HG02678 (cell line): ENCODE measurements at regions not wholly inside any gene's neighbourhood (a gene's known extent, or its start where the extent isn't known, plus 50 kb on each side); places are given as distances from the start of the nearest gene placed in this dataset.

Experiments
- ATAC-seq: cut with Tn5 transposase; IDR thresholded peaks from one replicate; pipeline ENCODE4 v1.9.1; 2021; ENCODE audit warnings: mild to moderate bottlenecking, moderate library complexity; ENCODE audit not compliant: unreplicated experiment

DNA sequence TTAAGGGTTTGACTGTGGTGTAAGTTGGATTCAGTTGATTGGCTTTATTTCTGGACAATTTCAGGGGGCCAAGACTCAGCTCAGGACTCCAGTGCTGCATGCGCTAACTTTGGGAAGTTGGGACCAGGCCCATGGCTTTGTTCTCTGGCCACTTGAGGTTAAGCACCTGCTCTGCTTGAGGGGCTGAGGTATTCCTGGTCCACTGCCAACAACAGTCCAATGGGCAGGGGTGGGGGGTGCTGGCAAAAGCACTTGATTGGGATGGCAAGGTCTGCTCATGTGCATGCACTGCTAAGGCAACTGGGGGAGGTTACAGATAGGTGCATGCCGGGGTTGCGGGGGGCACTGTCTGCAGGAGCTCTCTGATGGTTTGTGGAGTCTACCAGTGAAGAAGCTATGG, 52.6 kb upstream of the ASB17 start:
- no peak for ATAC-seq

DNA sequence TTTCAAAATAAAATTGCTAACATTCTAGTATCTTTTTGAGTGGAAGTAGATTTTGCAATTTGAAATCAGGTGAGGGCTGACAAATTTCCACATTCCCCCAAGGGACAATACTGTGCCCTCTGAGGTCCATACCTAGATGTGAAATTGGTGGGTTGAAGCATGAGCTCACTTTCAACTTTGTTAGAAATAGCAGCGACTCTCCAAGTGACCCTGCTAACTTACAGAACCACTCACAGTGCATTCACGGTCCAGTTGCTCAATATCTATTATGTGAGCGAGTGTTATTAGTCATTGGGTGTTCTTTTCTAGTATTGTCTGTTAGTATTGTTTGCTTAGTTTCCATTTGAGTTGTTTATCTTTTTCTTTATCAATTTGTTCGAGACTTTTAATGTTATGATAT, 53.6 kb upstream of the ASB17 start:
- ATAC-seq: peak; percentile 89

DNA sequence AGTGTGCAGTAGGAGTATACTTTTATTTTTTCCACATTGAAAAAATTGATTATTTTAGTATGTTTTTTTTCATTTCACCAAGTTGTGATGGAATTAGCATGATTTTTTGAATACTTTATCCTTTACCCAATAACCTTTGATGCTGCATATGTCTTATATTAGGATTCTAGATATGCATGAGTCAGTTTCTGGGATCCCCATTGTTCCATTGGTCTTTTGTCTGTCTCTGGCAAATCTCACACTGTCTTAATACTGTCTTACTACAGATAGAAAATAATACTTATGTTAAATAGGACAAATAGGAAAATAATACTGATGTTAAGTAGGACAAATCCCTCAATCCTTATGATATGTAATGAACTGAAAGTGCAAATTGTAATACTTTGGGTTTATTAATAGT, 54.3 kb upstream of the ASB17 start:
- ATAC-seq: no peak

DNA sequence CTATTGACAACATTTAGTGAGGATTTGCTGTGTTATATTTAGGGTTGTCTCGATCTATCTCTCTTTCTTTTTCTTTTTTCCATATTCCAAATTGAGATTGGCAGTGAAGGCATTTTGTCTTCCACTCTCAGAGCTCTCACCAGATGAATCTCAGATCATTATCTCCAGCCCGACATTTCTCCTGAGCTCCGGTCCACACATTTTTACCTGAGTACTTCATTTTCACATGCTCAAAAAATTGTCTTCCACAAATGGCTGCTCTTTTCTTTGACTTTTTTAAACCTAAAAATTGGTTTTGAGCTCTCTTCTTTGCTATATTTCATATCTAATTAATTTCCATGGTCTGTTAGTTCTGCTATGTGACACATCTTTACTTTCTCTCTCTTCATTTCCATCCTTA, 56.9 kb upstream of the ASB17 start:
- no peak for ATAC-seq

DNA sequence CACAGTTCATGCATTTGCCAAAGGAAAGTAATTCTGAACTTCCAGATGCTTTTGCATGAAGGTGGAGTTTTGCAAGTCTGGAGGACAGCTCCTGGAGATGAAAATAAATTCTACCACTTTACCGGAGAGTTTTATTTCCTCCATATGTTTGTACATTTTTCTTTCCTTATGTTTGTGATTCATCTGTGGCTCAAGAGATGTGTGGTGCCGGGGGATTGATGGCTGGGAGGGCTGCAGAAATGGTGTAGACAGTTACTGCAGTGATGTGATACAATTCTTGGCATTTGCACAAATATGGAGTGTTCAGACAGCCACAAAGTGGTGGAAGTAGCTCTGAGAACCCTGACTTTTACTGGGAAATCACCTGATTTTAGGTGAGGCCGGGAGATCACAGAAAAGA, 58.5 kb upstream of the ASB17 start:
- ATAC-seq: no peak

DNA sequence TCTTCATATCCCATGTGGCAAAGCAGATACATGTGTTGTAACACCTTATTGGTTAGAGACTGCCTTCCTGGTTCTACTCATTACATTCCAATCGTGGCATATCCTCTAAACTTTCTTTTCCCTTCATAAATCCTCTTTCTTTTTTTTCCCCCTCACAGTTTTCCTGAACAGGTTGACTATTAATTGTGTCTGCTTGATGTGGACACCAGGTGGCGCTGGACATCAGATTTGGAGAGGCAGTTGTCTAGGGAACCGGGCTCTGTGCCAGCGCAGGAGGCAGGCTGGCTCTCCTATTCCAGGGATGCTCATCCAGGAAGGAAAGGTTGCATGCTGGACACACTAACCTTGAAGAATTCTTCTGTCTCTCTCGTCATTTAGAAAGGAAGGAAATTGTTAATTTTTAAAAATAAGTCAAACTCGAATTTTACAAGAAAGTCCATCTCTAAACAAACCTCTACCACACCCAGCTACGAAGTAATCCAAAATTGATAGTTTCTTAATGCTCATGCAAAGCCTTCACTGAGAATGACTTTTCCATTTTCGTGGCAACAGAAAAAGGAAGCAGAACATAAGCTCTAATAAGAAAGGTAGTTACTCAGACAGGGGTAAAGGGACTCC, 59.4 kb upstream of the ASB17 start:
- ATAC-seq: peak; percentile 94

DNA sequence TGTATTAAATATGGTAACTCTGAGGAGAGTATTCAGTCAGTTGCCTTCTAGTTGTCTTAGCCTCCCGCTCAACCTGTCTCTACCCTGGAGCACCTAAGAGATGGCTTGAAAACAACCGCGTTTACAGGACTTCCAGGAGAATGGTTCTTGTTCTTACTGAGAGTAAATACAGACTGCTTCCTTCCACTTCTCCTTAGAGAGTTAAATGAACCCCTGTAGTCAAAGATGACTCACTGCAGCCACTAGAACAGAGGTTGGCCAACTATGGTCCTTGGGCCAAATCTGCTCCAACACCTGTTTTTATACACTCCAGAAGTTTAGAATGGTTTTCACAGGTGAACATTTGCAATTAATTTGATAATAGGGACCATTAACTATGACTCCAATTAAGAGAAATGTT, 60.1 kb upstream of the ASB17 start:
- no peak for ATAC-seq

DNA sequence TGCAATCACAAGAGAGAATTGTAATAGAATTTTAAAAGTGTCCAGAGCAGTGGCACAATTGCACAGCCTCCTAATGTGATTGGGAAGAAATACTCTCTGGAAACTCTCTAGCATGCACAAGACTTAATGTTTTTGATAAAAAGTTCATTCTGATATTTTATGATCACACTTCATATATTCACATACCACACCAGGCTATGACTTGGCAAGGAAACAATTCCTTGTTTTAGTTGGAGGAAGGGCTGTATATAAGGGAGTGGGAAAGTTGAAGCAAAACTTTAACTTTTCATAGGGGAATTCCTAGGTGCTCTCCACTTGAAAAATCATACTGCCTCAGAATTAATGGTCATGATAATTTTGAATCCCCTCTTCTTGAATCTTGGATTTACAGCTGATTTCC, 61.5 kb upstream of the ASB17 start:
- ATAC-seq: no peak

DNA sequence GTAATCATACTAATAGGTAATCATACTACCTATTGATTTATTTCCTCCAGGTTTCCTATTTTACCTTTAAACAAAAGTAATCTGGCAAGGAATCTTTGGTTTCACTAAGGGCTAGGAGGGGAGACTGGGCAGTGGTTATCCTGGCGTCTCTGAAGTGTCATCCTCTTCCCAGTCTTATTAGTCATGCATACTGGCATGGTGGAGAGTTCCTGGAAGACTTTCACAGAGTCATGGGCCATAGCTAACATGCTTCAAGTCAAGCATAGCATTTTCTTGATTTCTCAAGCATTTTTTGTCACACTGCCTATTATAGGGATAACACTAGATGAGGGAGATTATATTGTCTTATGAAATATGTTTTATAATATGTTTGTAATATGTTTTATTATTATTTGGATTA, 64.0 kb upstream of the ASB17 start:
- no peak for ATAC-seq

DNA sequence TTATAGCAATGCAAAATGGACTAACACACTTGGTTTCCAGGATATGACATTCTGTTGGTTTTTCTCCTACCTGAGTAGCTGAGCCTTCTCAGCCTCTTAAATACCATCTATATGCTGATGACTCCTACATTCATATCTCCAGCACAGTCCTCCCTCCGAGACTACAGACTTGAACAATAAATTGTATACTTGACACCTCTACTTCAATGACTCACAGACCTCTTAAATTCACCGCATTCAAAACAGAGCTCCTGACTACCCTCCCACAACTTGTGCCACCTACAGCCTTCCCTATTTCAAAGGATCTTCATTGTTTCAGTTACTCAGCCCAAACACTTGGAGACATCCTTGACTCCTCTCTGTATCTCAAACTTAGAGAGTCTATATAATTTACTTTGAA, 66.8 kb upstream of the ASB17 start:
- no peak for ATAC-seq

DNA sequence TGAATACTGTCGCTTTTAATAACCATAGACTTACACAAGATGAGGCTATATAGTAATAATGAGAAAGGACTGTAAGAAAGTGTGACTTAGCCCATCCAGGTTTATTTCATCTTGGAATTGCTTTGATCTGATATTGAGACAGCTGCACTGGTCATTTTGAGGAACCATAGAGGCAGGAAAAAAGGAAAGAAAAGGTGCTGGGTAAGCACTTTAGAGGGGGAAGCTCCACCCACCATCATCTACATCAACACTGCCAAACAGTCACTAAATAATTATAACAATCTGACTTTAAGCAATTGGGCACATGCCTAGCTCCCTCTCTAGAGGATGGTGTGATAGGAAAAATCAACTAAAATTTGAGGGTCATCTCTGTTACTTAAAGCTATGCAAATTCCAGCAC, 70.6 kb upstream of the ST6GALNAC3 start:
- no peak for ATAC-seq

DNA sequence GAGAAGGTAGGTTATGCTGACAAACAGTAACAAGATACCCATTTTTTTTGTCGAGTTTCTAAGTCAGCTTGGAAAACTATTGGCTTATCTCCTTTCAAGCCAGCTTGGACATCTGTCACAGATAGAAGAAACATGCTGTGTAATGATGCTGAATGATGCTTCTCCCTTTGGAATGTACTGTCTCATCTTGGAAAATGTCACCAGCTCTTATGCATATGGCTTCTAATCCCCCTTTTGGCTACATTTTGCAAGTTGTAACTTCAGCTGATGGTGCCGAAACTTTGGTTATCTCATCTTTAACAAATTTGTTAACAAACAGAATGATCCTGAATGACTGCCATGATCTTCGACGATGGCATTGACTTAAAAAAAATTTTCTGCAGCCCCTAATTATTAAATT, 68.8 kb upstream of the ST6GALNAC3 start:
- no peak for ATAC-seq

DNA sequence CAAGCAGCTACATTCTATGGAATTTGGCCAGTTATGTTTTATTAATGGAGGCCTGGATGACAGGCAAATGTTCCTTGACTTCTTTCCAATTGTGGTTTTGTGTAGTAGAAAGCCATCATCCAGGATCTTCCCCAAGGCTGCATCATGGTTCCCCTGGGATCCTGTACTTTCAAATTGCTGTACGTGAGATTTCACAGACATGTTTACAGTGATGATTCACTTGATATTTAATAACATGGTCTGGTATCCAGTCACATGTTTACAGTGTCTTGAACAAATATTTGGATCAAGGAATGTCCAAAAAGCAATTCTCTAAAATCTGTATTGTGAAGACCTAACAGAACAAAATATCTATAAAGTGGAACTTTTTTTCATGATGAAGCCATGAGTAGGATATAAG, 68.3 kb upstream of the ST6GALNAC3 start:
- no peak for ATAC-seq

DNA sequence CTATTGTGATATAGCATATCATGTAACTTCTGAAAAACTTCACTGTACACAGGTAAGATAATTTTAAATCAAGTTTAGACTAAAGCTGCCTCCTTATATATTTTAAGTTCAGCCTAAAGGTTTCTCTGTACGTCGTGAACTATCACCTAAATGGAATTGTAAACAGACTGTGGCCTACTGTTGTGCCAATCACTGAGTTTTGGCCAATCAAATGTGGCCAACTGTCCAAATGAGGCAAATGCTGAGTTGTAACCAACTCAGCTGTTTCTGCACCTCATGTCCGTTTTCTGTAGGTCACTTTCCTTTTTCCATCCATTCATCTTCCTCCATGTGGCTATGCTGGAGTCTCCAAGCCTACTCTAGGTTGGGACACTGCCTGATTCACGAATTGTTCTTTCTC, 63.7 kb upstream of the ST6GALNAC3 start:
- ATAC-seq: no peak

DNA sequence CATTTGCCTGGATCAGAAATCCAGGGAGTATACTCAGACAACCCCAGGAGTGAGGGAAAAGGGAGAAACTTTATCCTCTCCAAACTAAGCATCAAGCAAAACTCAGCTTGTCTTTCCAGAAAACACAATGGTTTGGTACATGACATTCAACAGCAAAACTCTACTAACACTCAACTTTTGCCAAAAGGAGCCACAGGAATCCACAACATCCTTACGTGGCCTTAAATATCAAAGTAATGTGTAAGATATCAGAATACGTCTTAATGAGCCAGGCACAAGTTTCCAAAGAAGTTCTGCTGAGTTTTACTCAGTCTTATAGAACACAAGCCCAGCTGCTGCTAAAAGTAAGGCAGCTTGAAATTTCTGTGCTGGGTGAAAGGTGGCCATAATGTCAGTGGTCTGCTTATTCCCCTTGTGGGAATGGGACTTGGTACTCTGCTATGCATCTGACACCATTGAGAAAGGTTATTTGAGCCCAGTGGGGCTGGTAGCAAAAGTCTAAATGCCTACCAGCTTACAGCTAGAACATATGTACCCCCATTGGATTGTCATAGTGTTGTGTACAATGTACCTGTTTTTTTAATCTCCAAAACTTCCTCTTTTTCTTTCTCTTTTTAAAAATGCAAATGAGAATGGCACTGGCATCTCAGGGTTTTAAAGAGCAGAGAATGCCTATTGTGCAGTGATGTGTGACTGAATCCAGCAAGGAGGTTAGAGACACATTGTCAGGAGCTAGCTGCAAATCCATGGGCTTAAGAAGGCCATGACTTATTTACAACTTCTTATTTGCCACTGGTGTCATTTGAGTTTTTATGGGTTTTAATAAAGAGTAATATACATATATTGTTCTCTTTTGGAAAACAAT, 62.0 kb upstream of the ST6GALNAC3 start:
- no peak for ATAC-seq

DNA sequence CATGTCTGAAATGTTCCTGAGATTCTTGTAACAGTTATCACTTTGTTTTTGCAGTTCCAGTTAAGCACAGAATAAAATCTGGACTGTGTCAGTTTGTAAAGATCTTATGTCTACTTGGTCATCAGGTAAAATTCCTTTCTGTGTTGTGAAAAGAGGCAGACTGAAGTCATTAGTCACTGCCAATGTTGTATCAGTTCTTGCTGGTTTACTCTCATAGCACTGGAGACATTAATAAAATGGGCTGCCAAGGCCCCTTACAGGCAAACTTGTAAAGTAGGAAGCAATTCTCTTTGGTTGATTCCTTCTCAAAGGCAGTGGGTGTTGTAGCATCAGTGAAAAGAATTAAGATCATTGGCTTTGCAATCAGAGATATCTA, 61.4 kb upstream of the ST6GALNAC3 start:
- ATAC-seq: no peak

DNA sequence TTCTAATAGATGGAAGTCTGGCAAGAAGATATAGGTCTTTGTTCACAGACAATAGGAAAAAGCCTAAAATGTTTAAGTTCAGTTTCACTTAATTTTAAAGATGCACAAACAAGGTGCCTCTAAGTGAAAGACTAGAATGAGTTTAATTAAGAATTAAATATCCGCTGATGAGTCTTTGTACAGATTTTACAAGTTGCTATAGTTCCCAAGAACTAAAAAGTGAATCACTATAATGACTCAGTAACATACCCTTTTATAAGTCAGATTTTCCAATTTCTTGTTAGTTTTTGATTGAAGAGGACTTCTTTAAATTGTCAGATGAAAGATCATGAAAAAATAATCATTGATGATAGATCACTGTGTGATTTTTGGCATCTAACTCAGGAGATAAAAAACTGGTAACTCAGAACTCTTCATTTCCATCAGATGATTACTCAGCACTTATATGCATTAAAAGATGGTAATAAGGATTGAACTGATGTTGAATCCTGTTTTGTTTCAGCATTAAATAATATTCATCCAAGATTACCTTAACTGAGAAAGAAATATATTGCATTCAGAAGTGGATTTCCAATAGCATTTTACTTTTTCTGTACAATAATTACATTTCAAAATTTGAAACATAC, 59.0 kb upstream of the ST6GALNAC3 start:
- no peak for ATAC-seq

DNA sequence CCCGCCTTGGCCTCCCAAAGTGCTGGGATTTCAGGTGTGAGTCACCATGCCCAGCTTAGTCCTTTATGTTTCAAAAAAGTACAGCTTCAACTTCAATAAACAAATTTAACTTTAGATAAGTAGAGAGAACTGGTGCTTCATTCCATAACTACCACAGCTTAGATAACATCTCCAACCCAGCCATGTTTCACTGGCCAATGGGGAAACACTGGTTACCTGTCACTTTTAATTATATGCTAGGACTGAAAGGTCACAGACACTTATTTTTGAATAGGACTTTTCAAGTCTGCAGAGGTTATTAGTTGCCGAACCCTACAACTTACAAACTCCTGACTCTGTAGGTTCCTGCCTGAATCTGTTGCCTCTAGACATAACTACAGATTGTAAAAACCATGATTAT, 56.5 kb upstream of the ST6GALNAC3 start:
- no peak for ATAC-seq

DNA sequence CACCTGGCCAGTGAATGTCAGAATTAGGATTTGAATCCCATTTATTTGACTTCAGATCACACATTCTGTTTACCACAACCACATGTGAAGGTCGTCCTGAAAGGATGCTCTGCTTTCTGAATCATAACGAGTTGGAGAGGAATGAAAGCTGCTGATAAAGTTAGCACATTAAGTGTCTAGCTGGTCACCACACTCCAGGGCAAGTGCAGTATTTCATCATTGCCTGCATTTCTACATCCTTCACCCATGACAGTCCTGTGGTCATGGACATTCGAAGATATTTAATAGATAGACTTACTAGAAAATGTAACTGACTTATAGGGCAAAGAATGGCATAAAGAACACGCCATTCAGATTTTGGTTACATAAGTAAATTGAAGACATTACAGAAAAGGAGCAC, 52.7 kb upstream of the ST6GALNAC3 start:
- ATAC-seq: no peak

DNA sequence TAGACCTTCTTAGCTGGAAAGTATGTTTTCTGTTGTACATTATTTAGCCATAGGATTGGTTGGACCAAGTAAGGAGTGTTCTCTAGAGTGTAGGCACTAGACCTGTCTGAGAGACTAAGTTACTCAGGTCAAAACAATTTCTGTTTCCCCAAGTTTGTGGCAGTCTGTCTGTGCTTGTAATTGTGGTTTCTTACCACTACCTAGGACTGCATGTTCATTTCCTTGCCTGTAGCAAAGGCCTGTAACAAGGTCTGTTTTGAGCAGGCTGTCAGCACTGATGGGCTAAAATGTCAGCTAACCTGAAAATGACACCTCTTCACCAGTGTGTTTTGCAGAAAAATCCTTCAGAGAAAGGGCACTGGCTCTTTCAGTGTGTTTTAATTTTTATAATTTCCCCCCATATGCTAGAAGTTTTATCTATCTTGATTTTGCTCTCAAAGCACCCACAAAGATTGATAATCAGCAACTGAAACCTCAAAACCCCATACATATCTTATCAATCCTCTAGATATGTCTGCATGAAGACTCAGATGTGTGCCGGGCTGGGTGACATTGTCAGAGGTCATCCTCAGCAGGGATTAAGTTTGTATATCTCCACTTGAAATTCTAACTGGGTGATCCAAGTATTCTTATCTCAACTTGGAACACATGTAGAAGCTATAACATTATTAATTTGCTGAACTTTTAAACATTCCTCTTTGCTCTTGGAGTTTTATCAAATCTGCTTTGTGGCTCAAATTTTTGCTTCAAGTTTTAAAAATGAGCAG, 50.7 kb upstream of the ST6GALNAC3 start:
- no peak for ATAC-seq
